GM10266 (cell line): ENCODE measurements at regions not wholly inside any gene's neighbourhood (a gene's known extent, or its start where the extent isn't known, plus 50 kb on each side); places are given as distances from the start of the nearest gene placed in this dataset.
"Not testable (repeated sequence)": the region's sequence is repeated elsewhere in the genome, so short reads cannot be mapped to it uniquely, and the experiment has no call there.

Experiments used
- DNase-seq: peaks from one replicate; pipeline ENCODE4 v3.0.0; 2012; ENCODE audit errors: extremely low spot score
- TF ChIP-seq, protein P1 (sequence below): IDR thresholded peaks from 2 replicates; pipeline ENCODE4 v1.5.1; 2012; ENCODE audit warnings: mild to moderate bottlenecking, low read depth; ENCODE audit not compliant: control insufficient read depth, insufficient read depth; ENCODE audit errors: missing control alignments

DNA sequence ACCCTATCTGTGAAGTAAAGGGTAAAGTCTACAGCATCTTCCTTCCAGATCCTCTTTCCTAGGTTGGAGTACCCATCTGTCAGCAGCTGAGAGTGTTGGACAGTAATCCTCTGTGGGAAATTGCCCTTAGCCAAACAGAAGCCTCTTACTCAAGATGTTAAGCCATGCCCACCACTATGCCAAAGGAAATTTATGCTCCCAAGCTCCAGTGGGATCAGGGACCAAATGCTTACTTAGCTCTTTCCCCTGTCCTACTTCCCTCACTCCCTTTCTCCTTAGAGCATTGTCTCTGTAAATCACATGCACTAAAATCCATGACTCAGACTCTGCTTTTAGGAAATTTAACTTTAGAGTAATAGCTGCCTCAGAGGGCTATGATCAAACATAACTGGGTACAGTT, 254.0 kb downstream of the BRINP2 start:
- no peak for DNase-seq
- TF ChIP-seq, protein P1, sequence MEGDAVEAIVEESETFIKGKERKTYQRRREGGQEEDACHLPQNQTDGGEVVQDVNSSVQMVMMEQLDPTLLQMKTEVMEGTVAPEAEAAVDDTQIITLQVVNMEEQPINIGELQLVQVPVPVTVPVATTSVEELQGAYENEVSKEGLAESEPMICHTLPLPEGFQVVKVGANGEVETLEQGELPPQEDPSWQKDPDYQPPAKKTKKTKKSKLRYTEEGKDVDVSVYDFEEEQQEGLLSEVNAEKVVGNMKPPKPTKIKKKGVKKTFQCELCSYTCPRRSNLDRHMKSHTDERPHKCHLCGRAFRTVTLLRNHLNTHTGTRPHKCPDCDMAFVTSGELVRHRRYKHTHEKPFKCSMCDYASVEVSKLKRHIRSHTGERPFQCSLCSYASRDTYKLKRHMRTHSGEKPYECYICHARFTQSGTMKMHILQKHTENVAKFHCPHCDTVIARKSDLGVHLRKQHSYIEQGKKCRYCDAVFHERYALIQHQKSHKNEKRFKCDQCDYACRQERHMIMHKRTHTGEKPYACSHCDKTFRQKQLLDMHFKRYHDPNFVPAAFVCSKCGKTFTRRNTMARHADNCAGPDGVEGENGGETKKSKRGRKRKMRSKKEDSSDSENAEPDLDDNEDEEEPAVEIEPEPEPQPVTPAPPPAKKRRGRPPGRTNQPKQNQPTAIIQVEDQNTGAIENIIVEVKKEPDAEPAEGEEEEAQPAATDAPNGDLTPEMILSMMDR, result no peak

DNA sequence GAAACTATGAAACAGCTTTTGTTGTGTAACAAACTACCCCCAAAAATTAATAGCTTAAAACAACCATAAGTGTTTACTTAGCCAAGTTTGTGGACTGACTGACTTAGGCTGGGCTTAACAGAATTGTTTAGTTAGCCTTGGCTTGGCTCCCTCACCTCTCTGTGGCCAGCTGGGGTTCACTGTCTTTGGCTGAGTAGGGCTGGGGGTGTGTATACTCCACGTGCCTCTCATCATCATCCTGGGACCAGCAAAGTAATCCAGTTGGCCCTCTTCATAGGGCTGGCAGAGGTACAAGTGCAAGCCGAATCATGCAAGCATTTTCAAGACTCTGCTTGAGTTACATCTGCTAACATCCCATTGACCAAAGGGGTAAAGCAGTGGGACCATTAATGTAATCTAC, 252.3 kb downstream of the BRINP2 start:
- DNase-seq, result no peak
- TF ChIP-seq, protein P1, result no peak

DNA sequence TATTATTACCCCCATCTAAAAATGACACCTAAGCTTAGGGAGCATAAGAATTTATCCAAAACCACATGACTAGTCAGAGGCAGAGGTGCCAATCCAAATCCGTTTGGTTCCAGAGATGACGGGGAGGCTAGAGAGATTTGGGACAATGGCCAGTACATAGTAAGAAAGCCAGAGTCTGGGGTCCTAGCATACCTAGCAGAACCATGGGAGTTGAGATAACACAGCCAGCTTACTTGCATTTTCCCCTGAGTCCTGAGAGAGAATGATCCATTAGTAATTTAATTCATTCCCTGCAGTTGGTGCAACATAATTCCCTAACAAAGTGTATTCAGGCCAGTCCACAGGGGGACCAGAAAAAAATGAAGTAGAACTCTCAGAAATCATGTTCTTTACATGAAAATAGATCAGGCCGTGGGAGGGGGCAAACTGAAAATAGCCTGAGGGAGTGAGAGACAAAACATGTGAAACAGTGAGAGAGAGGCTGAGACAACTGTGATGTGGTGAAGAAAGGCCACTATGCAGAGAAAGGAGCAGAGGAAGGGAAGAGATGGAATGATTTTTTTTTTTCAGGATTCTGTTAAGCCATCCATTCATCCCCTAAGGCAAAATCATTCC, 243.3 kb downstream of the BRINP2 start:
- TF ChIP-seq, protein P1, result no peak
- no peak for DNase-seq

DNA sequence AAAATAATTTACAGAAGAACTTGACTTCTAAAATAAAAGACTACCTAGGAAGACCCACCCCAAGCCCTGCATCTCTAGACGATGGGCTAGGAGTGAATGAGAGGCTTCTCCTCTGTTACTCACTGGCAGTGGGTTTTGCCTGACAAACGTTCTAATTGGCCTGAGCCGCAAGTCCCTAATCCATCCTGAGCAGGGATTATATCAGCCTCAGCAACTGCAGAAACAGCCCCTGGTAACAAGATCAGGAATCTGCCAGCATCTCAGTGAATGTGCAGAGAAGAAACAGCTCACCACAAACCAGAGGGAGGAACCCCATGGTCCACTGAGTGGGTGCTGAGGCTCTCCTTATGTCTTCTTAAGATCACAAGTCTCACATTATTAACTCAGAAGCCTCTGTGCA, 240.6 kb downstream of the BRINP2 start:
- TF ChIP-seq, protein P1, result no peak
- no peak for DNase-seq

- TF ChIP-seq, protein P1, result no peak
- no peak for DNase-seq
These were observed 239.5 kb downstream of the BRINP2 start for GRCh38 chr1:177410179-177410766.

GRCh38 chr1:177406323-177406722, 235.6 kb downstream of the BRINP2 start:
- DNase-seq, result not testable (repeated sequence)

DNA sequence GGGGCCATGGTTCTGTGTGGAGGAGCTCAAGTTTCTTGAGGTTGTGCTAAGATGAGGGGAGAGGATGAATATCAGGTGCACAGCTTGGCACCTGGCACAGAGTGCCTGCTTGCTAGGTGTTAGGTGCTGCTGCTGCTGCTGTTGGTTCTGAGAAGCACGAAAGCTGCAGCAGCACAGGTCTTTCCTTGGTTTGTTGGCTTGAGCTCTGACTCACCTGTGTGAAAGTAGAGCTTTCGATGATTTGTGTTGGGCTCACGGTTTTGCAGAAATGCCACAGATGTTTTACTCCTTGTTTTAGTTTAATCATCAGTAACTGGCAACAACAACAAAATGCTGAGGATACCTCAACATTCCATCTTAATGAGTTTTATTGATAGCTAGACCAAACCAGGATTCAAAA, 221.6 kb downstream of the BRINP2 start:
- TF ChIP-seq, protein P1, result no peak
- DNase-seq, result no peak
